SK-N-SH treated with all-trans-retinoic acid at 6 μM for 48 hours (cell line): ENCODE measurements at regions not wholly inside any gene's neighbourhood (a gene's known extent, or its start where the extent isn't known, plus 50 kb on each side); places are given as distances from the start of the nearest gene placed in this dataset.

Source experiments
- ARNTL ChIP-seq: fragments of 450-650 bp; formaldehyde crosslinking; IDR thresholded peaks from 2 replicates; pipeline ENCODE4 v1.5.0; 2020; ENCODE audit warnings: low read depth, mild to moderate bottlenecking, moderate library complexity, borderline replicate concordance
- ISL1 ChIP-seq: fragments of 250-450 bp; sonication (Bioruptor Pico); IDR thresholded peaks from 2 replicates; pipeline ENCODE4 v2.1.2; 2022; ENCODE audit warnings: mild to moderate bottlenecking, moderate library complexity
- ZC3H10 ChIP-seq: fragments of 250-450 bp; sonication (Bioruptor Pico); IDR thresholded peaks from 2 replicates; pipeline ENCODE4 v1.5.1; 2021; ENCODE audit warnings: mild to moderate bottlenecking, moderate library complexity
- ZFP30 ChIP-seq: fragments of 450-650 bp; formaldehyde crosslinking; IDR thresholded peaks from 2 replicates; pipeline ENCODE4 v1.5.0; 2022; ENCODE audit warnings: mild to moderate bottlenecking, moderate library complexity
- ZNF70 ChIP-seq: fragments of 450-650 bp; formaldehyde crosslinking; IDR thresholded peaks from 2 replicates; pipeline ENCODE4 v1.5.0; 2020; ENCODE audit warnings: mild to moderate bottlenecking, moderate library complexity
- ZNF8 ChIP-seq: fragments of 450-650 bp; formaldehyde crosslinking; IDR thresholded peaks from 2 replicates; pipeline ENCODE4 v1.5.0; 2020; ENCODE audit warnings: mild to moderate bottlenecking, moderate library complexity
- TF ChIP-seq, protein P1 (sequence below): fragments of 250-450 bp; sonication (Bioruptor Pico); IDR thresholded peaks from 2 replicates; pipeline ENCODE4 v1.8.0; 2020; ENCODE audit warnings: mild to moderate bottlenecking, moderate library complexity, borderline replicate concordance
- TF ChIP-seq, protein P2 (sequence below): fragments of 250-450 bp; sonication (Bioruptor Pico); IDR thresholded peaks from 2 replicates; pipeline ENCODE4 v1.5.0; 2020; ENCODE audit warnings: mild to moderate bottlenecking, moderate library complexity

DNA sequence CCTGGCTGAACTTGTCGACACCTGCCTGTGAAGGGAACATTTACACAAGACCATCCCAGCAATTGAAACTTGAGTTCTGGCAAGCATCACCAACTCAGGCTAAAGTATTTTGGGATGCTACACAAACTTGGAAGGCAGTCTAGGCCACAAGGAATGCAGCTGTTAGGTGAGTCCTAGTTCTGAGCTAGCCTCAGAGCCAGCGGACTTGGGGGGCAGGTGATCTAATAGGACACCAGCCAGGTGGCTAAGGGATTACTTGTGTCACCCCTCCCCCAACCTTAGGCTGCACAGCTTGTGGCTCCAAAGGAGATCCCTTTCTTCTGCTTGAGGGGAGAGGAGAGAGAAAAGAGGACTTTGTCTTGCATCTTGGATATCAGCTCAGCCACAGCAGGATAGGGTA, 62.3 kb upstream of the DKK2 start:
- TF ChIP-seq ARNTL (no peak), ZFP30 (CRISPR knock-in tag) (no peak), ZNF70 (CRISPR knock-in tag) (no peak), ZNF8 (CRISPR knock-in tag) (no peak), ISL1 (no peak), ZC3H10 (CRISPR knock-in tag) (no peak)
- TF ChIP-seq, protein P1, sequence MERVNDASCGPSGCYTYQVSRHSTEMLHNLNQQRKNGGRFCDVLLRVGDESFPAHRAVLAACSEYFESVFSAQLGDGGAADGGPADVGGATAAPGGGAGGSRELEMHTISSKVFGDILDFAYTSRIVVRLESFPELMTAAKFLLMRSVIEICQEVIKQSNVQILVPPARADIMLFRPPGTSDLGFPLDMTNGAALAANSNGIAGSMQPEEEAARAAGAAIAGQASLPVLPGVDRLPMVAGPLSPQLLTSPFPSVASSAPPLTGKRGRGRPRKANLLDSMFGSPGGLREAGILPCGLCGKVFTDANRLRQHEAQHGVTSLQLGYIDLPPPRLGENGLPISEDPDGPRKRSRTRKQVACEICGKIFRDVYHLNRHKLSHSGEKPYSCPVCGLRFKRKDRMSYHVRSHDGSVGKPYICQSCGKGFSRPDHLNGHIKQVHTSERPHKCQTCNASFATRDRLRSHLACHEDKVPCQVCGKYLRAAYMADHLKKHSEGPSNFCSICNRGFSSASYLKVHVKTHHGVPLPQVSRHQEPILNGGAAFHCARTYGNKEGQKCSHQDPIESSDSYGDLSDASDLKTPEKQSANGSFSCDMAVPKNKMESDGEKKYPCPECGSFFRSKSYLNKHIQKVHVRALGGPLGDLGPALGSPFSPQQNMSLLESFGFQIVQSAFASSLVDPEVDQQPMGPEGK, result no peak
- TF ChIP-seq, protein P2, sequence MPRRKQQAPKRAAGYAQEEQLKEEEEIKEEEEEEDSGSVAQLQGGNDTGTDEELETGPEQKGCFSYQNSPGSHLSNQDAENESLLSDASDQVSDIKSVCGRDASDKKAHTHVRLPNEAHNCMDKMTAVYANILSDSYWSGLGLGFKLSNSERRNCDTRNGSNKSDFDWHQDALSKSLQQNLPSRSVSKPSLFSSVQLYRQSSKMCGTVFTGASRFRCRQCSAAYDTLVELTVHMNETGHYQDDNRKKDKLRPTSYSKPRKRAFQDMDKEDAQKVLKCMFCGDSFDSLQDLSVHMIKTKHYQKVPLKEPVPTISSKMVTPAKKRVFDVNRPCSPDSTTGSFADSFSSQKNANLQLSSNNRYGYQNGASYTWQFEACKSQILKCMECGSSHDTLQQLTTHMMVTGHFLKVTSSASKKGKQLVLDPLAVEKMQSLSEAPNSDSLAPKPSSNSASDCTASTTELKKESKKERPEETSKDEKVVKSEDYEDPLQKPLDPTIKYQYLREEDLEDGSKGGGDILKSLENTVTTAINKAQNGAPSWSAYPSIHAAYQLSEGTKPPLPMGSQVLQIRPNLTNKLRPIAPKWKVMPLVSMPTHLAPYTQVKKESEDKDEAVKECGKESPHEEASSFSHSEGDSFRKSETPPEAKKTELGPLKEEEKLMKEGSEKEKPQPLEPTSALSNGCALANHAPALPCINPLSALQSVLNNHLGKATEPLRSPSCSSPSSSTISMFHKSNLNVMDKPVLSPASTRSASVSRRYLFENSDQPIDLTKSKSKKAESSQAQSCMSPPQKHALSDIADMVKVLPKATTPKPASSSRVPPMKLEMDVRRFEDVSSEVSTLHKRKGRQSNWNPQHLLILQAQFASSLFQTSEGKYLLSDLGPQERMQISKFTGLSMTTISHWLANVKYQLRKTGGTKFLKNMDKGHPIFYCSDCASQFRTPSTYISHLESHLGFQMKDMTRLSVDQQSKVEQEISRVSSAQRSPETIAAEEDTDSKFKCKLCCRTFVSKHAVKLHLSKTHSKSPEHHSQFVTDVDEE (CRISPR knock-in tag), result no peak
